Osteocyte (in vitro differentiated cells): ENCODE measurements at regions not wholly inside any gene's neighbourhood (a gene's known extent, or its start where the extent isn't known, plus 50 kb on each side); places are given as distances from the start of the nearest gene placed in this dataset.
"Not testable (repeated sequence)": the region's sequence is repeated elsewhere in the genome, so short reads cannot be mapped to it uniquely, and the experiment has no call there.

ENCODE experiments used
- DNase-seq: peaks from one replicate; pipeline ENCODE4 v3.0.0; 2021; ENCODE audit warnings: mixed read lengths; ENCODE audit not compliant: unreplicated experiment; ENCODE audit errors: extremely low spot score
- H3K27ac Mint-ChIP-seq: one replicate; pipeline ENCODE4 v1.8.0; 2021; ENCODE audit warnings: mild to moderate bottlenecking, mixed read lengths; ENCODE audit not compliant: unreplicated experiment
- H3K27me3 Mint-ChIP-seq: one replicate; pipeline ENCODE4 v1.8.0; 2021; ENCODE audit warnings: mixed read lengths; ENCODE audit not compliant: unreplicated experiment
- H3K36me3 Mint-ChIP-seq: one replicate; pipeline ENCODE4 v1.8.0; 2021; ENCODE audit warnings: mixed read lengths; ENCODE audit not compliant: unreplicated experiment
- H3K4me1 Mint-ChIP-seq: one replicate; pipeline ENCODE4 v1.8.0; 2021; ENCODE audit warnings: mixed read lengths; ENCODE audit not compliant: unreplicated experiment
- H3K4me3 Mint-ChIP-seq: one replicate; pipeline ENCODE4 v1.8.0; 2021; ENCODE audit warnings: mild to moderate bottlenecking, moderate library complexity, mixed read lengths; ENCODE audit not compliant: unreplicated experiment
- H3K9me3 Mint-ChIP-seq: one replicate; pipeline ENCODE4 v1.8.0; 2021; ENCODE audit warnings: mixed read lengths; ENCODE audit not compliant: unreplicated experiment
- CTCF ChIP-seq: fragments of 200-600 bp; sonication (generic); IDR thresholded peaks from 2 replicates; pipeline ENCODE4 v1.5.0; 2021; ENCODE audit warnings: antibody characterized with exemption, mild to moderate bottlenecking, moderate library complexity

GRCh38 chr4:42237010-42237409 is 84.6 kb upstream of the BEND4 start:
- no peaks in the 10 kb centered on the region for H3K27me3 Mint-ChIP-seq
- no peaks in the 10 kb centered on the region for H3K9me3 Mint-ChIP-seq
- H3K27ac Mint-ChIP-seq, result no peak overlapping the region
- no peak for DNase-seq
- no peaks in the 10 kb centered on the region for H3K36me3 Mint-ChIP-seq
- H3K4me1 Mint-ChIP-seq, result no peaks in the 10 kb centered on the region
- no peak for TF ChIP-seq CTCF
- no peak overlapping the region for H3K4me3 Mint-ChIP-seq

DNA sequence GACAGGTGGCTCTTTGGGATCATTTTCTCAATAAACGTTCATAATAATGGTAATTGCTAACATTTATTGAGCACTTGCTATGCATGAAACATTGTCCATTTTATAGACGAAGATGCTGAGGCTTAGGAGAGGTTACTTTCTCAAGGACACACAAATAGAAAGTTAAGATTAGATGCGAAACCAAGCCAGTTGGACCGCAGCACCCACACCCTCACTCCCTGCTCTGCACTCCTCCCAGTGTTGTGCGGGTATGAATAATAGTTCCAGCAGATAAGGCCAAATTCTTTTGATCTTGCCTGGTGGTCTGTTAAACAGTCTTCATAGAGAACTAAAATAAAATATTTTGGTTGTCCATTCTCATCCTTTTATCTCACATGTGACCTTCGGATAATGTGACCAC is 85.0 kb upstream of the BEND4 start:
- no peaks in the 10 kb centered on the region for H3K36me3 Mint-ChIP-seq
- no peak for TF ChIP-seq CTCF
- no peaks in the 10 kb centered on the region for H3K4me1 Mint-ChIP-seq
- no peaks in the 10 kb centered on the region for H3K9me3 Mint-ChIP-seq
- H3K27me3 Mint-ChIP-seq, result no peaks in the 10 kb centered on the region
- no peak for DNase-seq
- no peak overlapping the region for H3K4me3 Mint-ChIP-seq
- no peak overlapping the region for H3K27ac Mint-ChIP-seq

DNA sequence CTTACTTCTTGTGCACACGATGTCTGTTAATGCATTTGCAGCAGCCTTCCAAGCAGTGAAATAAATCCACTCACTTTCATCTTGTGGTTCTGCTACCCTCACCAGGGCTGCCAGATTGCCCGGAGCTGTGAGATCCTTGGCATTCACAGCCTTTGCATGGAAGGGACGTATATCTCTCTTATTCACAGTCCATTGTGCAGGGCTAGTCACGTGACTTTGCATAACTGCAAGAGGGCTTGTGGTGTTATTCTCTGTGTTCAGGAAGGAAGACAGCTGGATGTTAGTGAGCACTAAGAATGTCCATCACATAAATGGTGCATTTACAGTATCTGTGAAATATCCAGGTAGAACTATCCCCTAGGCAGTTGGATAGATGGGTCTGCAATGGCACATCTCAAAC is 96.5 kb upstream of the BEND4 start:
- Mint-ChIP-seq H3K9me3 (no peaks in the 10 kb centered on the region), H3K36me3 (no peaks in the 10 kb centered on the region), H3K27me3 (peaks cover 8% of the 10 kb centered on the region), H3K4me1 (no peaks in the 10 kb centered on the region), H3K4me3 (no peak overlapping the region), H3K27ac (no peak overlapping the region)
- TF ChIP-seq CTCF, result no peak
- DNase-seq, result no peak

GRCh38 chr4:42252315-42252714 is 99.9 kb upstream of the BEND4 start:
- Mint-ChIP-seq H3K4me1 (no peaks in the 10 kb centered on the region), H3K9me3 (no peaks in the 10 kb centered on the region), H3K27me3 (peaks cover 10% of the 10 kb centered on the region), H3K4me3 (no peak overlapping the region), H3K27ac (no peak overlapping the region), H3K36me3 (no peaks in the 10 kb centered on the region)
- DNase-seq, result no peak
- TF ChIP-seq CTCF, result no peak

DNA sequence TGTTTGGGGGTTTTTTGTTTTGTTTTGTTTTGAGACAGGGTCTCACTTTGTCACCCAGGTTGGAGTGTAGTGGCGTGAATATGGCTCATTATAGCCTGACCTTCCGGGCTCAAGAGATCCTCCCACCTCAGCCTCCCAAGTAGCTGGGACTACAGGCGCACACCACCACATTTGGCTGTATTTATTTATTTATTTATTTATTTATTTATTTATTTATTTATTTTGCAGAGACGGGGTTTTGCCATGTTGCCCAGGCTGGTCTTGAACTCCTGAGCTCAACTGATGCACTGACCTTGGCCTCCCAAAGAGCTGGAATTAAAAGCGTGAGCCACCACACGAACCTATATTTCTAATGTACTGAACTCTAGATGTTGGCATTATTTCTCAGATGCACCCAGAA is 105.2 kb upstream of the BEND4 start:
- DNase-seq, H3K36me3 Mint-ChIP-seq, H3K4me3 Mint-ChIP-seq, H3K9me3 Mint-ChIP-seq, H3K27me3 Mint-ChIP-seq, H3K27ac Mint-ChIP-seq, H3K4me1 Mint-ChIP-seq: not testable (repeated sequence)
